HG03135 (cell line): ENCODE measurements at regions not wholly inside any gene's neighbourhood (a gene's known extent, or its start where the extent isn't known, plus 50 kb on each side); places are given as distances from the start of the nearest gene placed in this dataset.
"Not testable (repeated sequence)": the region's sequence is repeated elsewhere in the genome, so short reads cannot be mapped to it uniquely, and the experiment has no call there.

Experiments
- ATAC-seq: cut with Tn5 transposase; IDR thresholded peaks from one replicate; pipeline ENCODE4 v1.9.1; 2021; ENCODE audit warnings: mild to moderate bottlenecking, moderate library complexity; ENCODE audit not compliant: unreplicated experiment

DNA sequence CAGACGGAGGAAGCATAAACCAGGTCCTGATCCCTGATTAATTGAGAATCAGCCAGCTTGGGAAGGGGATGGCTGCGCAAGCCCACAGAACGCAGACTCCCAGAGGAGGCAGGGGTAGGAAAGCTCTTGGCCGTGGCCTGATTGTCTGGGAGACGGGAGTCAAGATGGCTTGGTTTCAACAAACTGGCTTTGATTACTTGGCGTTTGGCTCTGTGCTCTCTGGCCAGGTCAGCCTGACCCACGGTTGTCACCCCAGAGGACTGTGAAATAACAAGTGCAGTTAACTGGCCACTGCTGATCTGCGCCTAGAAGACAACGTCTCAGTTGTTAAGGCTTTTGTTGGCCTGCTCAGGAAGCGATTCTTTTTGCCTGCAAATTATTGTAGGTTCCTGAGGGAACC, 387.0 kb upstream of the PROK2 start:
- no peak for ATAC-seq

DNA sequence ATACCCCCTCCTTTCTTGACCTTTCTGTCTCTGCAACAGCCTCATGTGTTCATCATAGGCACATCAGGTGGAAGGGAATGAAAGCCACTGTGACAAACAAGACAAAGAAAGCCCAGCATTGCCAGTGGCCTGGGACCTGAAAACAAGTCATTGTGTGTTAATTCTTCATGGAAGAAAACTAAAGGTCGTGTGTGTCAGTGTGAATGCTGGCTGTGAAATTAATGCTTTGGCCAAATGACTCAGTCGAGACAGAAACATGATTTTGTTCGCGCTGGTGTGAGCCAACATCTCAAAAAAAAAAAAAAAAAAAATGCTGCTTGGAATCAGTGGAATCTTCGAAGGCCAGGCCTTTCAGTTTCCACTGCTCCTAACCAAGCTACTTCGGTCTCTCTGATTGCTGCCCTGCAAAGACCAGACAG, 386.5 kb upstream of the PROK2 start:
- no peak for ATAC-seq

DNA sequence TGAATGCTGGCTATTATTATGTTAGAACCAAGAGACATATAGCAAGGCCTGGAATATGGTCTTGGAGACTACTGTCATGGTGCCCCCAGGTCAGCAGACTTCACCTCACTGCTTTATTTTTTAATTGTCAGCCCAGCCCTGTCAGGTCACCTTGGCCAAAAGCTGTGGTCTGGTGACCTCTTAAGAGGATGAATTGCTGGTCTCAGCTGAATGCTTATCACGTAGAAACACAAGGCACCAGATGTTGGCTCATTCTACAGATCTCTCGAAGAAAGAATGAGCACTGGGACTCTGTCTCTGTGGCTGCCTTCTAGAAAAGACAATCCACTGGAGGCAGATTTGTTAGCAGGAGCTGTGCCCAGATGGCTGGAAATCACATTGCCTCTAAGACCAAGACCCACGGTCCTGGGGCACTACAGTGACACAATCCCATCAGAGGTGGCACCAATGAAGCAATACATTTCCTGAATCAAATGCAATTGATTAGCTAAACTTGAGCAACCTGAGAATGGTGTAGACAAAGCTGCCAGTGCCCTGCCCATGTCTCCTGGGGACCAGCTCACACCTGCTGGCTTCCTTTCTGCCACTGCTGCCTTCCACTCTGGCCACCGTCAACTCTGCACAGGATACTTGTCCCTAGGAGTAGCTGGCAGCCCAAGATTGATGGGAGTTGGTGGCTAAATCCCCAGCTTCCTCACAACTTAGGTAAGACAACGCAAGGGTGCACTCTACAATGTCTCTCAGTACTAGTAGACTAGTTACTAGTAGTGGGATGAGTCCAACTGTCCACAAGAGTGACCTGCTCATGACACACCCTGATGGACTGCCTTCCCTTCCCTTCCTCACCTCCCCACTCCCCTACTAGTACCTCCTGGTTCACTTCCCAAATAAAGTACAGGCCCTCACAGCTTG, 384.9 kb upstream of the PROK2 start:
- ATAC-seq = no peak

DNA sequence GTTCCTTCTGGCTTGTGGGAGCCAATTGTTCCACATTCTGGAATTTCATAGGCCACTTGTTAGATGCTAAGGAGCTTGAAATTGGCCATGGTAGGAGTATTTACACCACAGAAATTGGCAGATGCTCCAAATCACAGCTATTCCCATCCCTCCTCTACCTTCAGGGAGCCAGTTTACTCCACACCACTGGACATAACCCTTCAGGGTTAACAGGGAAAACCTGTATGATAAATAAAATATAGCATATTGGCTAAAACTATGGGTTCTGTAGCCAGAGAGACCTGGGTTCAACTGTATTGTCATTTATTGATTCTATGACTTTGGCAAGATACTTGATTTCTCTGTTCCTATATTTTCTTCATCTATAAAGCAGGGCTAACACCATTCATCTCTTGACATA, 384.2 kb upstream of the PROK2 start:
- ATAC-seq = no peak

DNA sequence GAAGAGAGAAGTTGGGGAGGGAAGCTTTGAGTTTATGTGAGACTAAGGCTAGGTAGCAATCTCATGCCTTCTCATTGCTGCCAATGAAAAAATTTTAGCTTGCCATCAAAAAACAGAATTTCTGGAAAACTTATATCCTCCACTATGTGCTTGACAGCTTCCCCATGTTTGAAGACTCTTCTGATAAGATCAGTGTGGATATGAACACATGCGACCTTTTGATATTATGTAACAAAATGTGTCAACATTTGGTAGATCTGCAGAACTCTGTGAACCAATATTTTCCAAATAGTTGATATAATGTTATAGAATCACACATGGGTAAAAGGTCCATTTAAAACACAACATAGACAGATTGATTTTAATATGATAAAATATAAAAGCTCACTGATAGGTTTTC, 380.9 kb upstream of the PROK2 start:
- no peak for ATAC-seq

DNA sequence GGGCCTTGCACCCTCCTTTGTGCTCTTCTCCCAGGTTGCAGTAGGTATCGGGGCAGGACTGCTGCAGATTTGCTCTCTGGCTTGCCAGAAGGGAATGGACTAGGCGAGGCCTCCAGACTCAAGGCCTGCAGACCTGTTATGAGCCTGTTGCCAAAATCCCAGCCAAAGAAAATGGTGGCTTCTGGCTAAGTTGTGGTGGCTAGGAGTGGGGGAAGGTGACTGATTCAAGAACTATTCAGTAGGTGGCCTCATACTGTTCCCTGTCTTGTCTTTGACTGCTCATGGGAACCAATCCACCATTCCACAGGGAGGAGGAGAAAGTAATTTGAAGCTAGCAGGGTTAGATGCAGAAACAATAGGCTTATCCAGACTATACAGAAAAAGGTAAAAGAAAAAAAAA, 380.4 kb upstream of the PROK2 start:
- ATAC-seq = no peak

DNA sequence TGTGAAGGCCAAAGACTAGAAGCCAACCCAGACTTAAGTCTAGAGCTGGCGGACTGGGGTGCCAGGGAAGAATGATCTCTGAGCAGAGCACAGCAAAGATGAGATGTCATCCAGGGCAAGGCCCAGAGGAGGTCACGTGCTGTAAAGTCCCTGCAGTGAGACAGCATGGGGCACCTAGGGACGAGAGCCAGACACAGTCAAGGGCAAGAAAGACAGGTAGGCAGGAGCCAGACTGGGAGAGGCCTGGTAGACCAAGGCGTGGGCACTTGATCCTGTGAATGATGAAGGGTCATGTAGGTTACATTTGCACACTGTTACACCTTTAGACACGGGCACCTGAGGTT, 379.7 kb upstream of the PROK2 start:
- no peak for ATAC-seq

DNA sequence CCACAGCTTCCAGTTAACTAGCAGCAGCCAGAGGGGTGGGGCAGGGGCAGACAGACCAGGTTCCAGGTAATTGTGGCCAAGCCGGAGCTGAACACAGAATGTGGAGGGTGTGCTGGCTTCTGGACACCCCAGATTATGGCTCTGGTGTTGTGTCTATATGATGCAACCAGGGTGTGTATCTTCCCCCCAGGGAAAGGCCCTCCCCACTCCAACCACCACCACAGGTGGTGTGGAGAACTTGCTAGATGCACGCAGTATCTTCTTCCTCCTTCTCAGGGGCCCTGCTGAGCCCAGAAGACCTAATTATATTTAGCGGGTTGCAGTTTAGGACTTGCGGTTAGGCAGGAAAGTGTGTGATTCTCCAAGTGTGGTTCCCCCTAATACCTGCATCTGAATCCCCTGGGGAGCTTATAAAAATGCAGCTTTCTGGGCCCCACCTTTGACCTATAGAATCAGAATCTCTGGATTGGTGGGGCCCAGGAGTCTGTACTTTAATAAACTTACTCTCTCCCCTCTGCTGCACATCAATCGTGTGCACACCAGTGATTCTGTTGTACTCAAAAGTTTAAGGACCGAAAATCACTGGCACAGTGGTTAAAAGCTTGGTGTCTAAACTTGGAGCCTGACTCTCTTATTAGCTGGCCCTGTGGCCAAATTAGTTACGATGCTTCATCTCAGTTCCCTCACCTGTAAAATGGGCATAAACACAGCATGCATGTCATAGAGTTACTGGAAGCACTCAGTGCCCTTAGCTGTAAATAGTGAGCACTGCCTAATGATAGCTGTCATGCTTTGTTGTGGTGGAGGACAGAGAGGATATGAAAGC, 379.1 kb upstream of the PROK2 start:
- peak; percentile 95 for ATAC-seq

DNA sequence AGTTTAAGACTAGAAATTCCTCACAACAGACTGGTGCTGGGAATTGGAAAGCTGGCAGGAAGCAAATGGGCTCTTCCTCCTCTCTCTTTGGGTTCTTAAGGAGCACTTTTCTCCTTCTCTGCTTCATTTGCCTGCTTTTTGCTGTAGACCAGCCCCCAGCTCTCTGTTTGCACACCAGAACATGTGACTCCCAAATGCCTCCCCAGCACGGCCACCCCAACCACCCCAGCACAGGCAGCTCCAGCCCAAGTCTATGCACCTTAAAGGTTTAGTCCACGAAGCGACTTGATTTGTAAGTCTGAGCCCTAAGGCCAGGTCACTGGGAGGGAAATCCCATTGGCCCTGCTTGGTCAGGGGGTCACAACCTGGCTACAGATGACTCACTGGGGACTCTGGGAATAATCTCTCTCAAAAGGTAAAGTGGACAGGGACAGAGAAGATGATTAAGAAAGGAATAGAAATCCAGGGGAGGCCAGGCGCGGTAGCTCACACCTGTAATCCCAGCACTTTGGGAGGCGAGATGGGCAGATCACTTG, 377.8 kb upstream of the PROK2 start:
- ATAC-seq = no peak

DNA sequence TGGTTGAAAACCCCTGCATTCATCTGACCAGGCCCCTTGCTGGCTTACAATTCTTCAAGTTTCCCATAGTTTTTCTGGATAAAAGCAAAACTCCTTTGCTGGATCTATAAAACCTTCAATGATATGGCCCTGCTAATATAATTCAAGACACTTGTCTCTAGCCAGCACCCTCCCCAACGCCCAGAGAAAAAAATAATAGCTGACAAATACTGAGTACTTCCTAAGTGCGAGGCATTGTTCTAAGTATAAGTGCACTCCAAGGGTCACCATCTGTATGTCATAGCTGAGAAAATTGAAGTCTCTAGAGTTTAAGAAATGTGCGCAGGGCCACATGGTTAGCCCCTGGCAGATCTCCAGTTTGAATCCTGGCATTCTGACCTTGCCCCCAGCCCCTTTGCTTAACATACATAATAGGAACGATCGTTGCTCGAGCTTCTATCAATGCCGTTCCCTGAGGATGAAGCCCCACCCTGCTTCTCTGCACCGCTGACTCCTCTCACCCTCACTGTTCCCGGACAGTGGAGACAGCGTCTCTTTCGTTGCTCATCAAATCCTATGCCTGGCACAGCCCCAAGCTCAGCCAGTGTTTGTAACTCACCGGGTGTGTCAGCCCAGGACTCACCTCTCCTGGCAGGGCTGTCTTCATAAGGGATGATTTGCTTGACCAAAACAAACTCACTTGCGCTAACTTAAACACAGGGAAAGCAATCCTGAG, 377.1 kb upstream of the PROK2 start:
- no peak for ATAC-seq

DNA sequence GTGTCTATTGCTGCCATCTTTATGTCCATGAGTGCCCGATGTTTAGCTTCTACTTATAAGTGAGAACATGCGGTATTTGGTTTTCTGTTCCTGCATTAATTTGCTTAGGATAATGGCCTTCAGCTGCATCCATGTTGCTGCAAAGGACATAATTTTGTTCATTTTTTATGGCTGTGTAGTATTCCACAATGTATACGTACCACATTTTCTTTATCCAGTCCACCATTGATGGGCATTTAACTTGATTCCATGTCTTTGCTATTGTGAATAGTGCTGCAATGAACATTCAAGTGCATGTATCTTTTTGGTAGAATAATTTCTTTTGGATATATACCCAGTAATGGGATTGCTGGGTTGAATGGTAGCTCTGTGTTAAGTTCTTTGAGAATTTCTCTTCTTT, 376.3 kb upstream of the PROK2 start:
- not testable (repeated sequence) for ATAC-seq

DNA sequence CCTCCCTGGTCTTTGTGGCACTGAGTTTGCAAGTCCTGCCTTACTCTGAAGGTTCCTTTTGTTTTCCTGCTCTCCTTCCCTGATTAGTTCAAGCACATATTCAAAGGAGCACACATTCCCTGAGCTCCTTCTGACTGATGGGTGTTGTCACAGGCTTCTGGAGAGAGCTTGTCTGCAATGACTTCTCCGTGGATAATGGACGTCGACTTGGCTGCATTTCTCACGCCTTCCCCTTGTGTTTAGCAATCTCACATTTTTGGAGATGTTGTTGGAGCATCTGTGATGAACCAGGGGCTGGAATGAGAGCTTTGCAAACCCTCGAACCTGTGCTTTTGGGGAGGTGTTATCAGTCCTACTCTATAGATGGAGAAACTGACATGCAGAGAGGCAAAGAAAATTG, 375.4 kb upstream of the PROK2 start:
- no peak for ATAC-seq

DNA sequence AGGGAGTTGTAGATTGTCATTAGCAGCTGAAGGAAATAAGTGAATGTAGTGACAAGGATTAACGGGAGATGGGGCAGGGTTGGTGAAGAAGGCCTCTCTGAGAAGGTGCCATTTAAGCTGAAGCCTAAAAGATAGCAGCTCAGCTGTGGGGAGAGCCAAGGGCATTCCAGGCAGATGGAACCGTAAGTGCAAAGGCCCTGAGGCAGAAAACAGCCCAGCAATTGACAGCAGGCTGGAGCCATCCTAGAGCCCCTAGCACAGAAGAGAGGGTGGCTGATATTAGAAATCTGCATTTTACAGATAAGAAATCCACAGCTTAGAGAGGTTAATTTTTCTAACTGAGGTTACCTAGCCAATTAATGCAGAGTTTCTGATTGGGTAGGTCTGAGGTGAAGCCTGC, 374.5 kb upstream of the PROK2 start:
- no peak for ATAC-seq

DNA sequence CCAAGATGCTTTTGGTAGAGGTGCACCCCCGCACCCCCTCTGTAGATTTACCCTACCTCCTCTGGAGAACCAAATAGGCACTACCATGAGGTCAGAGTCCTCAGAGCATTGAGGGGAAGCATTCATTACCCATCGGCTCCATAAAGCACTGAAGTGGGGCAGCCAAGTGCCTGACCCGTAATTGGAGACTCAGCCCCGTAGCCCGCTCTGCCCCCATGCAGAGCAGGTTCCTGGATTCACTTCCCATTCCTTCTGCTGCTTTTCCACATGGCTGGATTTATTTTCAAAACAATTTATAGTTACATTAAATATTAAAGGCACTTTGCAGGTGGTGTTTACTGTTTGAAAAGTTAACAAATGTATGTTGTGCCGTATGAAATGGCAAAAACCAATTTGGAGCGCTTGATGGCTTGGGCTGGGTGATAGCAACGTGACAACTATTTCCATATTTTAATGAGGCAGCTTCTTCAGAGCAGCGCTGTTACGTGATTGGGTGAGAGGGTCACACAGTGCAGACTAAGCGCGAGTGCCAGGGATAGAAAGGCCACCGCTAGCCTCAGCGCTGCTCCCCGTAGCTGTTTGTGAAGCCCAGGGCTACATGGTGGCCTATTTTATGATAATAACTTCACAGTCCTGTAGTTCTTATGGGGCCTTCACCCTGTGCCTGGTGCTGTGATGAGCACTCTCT, 373.8 kb upstream of the PROK2 start:
- peak; percentile 8 for ATAC-seq

DNA sequence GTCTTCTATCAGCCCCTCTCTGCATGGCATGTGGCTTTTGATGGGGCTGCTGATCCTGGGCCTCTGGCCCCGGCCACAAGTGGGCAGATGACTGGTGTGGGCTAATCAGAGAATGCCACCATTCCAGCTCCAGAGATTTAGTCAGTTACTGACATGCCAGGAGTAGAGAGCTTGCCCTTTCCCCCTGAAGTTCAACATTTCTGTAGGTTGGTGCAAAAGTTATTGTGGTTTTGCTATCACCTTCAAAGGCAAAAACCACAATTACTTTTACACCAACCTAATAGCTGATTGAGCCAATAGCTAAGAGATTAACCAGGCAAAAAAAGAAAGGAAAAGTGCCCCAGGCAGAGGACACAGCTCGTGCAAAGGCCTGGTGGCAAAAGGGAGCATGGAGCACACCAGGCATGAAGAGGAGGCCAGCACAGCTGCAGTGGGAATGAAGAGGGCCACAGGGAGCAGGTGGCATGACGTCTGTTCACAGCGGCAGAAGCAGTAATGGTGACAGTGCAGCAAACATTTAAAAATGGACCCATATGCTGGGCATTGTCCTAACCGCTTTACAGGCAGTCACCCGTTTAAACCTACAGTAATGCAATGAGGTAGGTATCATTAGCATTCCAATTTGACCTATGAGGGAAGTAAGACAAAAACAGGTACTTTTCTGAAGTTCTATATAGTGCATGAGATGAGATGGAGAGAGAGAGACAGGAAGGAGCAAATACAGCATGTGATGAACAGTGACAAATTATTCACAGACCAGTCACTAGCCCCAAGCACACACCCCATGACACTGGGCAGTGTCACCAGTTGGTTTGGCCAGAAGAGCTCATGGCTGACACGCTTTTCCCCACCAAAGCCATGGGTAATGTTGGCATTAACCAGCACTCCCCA, 373.0 kb upstream of the PROK2 start:
- ATAC-seq = peak; percentile 49

DNA sequence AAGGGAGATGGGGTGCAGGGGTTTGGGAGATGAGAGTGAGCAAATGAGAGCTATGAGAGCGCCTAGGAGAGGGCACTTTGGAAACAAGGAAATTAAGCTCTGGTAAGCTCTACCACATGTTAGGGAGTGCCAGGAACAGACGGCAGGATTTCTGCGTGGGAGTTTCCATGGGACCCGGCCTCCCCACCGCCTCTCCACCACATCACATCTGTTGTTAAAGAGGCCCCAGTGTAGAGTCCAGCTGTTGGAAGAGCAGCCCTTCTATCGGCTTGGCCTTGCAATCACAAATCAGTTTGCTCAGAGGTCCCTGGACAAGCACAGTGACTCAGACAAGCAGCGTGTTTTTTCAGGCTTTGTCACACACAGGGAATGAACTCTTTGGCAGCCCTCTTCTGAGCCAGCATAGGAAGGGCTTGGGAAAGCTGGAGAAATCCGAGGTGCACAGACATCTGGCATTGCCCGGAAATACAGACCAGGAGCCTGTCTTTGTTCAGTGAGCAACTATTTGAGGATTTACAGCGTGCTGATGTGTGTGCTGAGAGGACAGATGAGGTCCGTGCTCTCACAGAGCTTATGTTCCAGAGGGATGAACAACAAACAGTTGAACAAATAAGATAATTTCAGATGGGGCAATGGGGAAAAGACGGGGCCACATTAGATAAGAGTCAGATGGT, 370.6 kb upstream of the PROK2 start:
- ATAC-seq = no peak

DNA sequence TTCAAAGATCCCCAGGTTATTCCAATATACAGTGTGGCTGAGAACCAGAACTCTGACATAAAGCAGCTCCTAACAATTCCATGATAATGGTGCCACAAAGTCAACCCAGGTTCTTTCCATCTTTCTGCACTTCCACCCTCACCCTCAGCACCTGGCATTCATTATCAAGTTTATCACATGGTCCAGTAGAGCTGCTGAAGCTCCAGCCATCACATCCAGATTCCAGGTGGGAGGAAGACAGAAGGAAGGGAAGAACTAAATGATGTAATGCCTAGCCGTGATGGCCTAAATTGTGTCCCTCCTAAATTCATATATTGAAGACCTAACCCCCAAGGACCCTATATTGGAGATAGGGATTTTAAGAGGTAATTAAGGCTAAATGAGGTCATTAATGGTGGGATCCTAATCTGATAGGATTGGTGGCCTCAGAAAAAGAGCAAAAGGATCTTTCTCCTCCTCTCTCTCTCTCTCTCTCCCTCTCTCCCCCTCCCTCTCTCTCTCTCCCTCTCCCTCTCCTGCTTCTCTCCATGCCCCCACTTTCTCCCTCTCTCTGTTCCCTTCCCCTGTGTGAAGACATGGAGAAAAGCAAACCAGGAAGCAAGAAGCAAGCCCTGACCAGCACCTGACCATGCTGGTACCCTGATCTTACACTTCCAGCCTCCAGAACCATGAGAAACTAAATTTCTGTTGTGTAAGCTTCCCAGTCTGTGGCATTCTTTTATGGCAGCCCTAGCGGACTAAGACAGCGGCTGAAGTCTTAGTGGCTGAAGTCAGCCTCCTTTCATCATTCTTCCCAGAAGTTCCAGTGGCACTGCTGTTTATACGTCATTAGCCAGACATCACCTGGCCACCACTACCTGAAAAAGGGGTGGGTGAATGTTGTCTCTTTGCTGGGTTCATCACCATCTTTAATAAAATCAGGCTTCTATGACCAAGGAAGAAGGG, 369.7 kb upstream of the PROK2 start:
- no peak for ATAC-seq
